HepG2 (cell line): ENCODE measurements at regions not wholly inside any gene's neighbourhood (a gene's known extent, or its start where the extent isn't known, plus 50 kb on each side); places are given as distances from the start of the nearest gene placed in this dataset.

Source experiments
- MZF1 ChIP-seq: sonication (generic); formaldehyde crosslinking; IDR thresholded peaks from 2 replicates; pipeline ENCODE4 v1.8.1; 2023; ENCODE audit warnings: mild to moderate bottlenecking, missing genetic modification reagents, borderline replicate concordance
- ZEB1 ChIP-seq: IDR thresholded peaks from 2 replicates; pipeline ENCODE4 v1.6.1; 2012; ENCODE audit warnings: mild to moderate bottlenecking, low read depth, inconsistent platforms; ENCODE audit not compliant: insufficient replicate concordance
- ZFX ChIP-seq: sonication (generic); formaldehyde crosslinking; IDR thresholded peaks from 2 replicates; pipeline ENCODE4 v1.4.0; 2020; ENCODE audit warnings: mild to moderate bottlenecking, low read depth, missing genetic modification reagents, moderate library complexity
- ZNF121 ChIP-seq: sonication (generic); formaldehyde crosslinking; IDR thresholded peaks from 2 replicates; pipeline ENCODE4 v1.5.0; 2020; ENCODE audit warnings: mild to moderate bottlenecking, missing genetic modification reagents
- ZNF33B ChIP-seq: sonication (generic); formaldehyde crosslinking; IDR thresholded peaks from 2 replicates; pipeline ENCODE4 v1.5.1; 2020; ENCODE audit warnings: mild to moderate bottlenecking, missing genetic modification reagents
- ZNF563 ChIP-seq: sonication (generic); formaldehyde crosslinking; IDR thresholded peaks from 2 replicates; pipeline ENCODE4 v1.8.0; 2022; ENCODE audit warnings: mild to moderate bottlenecking, moderate library complexity, missing genetic modification reagents
- ZNF567 ChIP-seq: sonication (generic); formaldehyde crosslinking; IDR thresholded peaks from 2 replicates; pipeline ENCODE4 v1.8.1; 2023; ENCODE audit warnings: mild to moderate bottlenecking, missing genetic modification reagents, borderline replicate concordance
- ZNF749 ChIP-seq: sonication (generic); formaldehyde crosslinking; IDR thresholded peaks from 2 replicates; pipeline ENCODE4 v1.8.0; 2022; ENCODE audit warnings: mild to moderate bottlenecking, missing genetic modification reagents, moderate library complexity, borderline replicate concordance
- ZNF782 ChIP-seq: sonication (generic); formaldehyde crosslinking; IDR thresholded peaks from 2 replicates; pipeline ENCODE4 v1.4.0; 2020; ENCODE audit warnings: missing genetic modification reagents, mild to moderate bottlenecking, borderline replicate concordance
- TF ChIP-seq, protein P1 (sequence below): sonication (generic); formaldehyde crosslinking; IDR thresholded peaks from 2 replicates; pipeline ENCODE4 v1.5.1; 2020; ENCODE audit warnings: missing genetic modification reagents, mild to moderate bottlenecking, borderline replicate concordance
- TF ChIP-seq, protein P2 (sequence below): fragments of 450-650 bp; IDR thresholded peaks from 2 replicates; pipeline ENCODE4 v1.6.1; 2017; ENCODE audit warnings: mild to moderate bottlenecking
- TF ChIP-seq, protein P3 (sequence below): sonication (generic); formaldehyde crosslinking; IDR thresholded peaks from 2 replicates; pipeline ENCODE4 v1.4.0; 2020; ENCODE audit warnings: missing genetic modification reagents
- TF ChIP-seq, protein P4 (sequence below): sonication (generic); formaldehyde crosslinking; IDR thresholded peaks from 2 replicates; pipeline ENCODE4 v1.8.1; 2022; ENCODE audit warnings: mild to moderate bottlenecking, missing genetic modification reagents
- TF ChIP-seq, protein P5 (sequence below): sonication (generic); formaldehyde crosslinking; IDR thresholded peaks from 2 replicates; pipeline ENCODE4 v1.4.0; 2020; ENCODE audit warnings: mild to moderate bottlenecking, missing genetic modification reagents

DNA sequence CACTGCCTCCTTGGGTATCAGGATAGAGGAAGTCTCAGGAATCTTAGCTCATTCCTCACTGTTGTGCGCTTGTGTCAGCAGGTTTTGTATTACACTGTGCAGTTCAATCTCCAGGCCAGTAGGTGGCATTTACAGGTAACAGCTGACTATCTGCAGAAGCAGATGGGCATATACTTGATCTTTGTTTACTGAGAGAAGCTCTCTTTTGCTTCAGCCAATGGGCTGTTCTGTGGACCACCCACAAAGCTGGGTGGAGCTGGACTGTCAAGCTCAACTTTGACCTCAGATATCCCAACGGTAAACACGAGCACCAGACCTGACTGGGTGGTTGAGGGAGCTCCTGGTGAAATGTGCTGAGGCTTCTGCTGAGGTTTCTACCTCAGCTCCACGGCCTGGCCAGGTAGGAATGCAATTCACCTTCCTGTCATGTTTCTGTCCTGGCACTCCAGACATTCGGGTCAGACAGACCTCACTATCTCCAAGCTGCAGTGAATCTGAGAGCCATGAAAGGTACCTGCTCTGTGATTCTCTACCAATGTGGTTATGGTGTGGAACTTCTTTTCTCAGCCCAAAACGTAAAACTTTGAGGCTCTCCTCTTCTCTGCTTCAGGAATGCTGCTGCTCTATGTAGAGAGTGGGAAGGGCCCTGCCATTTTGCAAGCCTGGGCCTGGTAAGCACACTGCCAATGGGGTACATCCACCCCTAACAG lies 167.9 kb upstream of the ACTBL2 start (continued):
- TF ChIP-seq ZNF782 (no peak), ZNF567 (CRISPR knock-in tag) (0 out of 2 replicates have a peak, but pooled peaks have one; percentile 11), ZNF33B (no peak), ZFX (CRISPR knock-in tag) (peak; percentile 37), ZNF121 (no peak), ZNF749 (CRISPR knock-in tag) (peak; percentile 63; the same call in 1 of the 2 replicates), ZNF563 (CRISPR knock-in tag) (no peak), ZEB1 (peak; percentile 82), MZF1 (CRISPR knock-in tag) (no peak)
- TF ChIP-seq, protein P1, sequence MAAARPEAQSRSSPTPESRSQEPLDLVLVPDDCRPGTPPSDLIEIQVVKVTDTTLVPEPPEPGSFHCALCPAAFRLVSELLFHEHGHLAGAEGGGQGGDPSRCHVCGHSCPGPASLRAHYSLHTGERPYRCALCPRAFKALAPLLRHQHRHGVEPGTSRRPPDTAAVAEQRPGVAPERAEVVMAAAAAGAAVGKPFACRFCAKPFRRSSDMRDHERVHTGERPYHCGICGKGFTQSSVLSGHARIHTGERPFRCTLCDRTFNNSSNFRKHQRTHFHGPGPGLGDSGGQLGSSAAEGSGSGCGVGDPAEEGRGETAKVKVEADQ: no peak
- TF ChIP-seq, protein P2, sequence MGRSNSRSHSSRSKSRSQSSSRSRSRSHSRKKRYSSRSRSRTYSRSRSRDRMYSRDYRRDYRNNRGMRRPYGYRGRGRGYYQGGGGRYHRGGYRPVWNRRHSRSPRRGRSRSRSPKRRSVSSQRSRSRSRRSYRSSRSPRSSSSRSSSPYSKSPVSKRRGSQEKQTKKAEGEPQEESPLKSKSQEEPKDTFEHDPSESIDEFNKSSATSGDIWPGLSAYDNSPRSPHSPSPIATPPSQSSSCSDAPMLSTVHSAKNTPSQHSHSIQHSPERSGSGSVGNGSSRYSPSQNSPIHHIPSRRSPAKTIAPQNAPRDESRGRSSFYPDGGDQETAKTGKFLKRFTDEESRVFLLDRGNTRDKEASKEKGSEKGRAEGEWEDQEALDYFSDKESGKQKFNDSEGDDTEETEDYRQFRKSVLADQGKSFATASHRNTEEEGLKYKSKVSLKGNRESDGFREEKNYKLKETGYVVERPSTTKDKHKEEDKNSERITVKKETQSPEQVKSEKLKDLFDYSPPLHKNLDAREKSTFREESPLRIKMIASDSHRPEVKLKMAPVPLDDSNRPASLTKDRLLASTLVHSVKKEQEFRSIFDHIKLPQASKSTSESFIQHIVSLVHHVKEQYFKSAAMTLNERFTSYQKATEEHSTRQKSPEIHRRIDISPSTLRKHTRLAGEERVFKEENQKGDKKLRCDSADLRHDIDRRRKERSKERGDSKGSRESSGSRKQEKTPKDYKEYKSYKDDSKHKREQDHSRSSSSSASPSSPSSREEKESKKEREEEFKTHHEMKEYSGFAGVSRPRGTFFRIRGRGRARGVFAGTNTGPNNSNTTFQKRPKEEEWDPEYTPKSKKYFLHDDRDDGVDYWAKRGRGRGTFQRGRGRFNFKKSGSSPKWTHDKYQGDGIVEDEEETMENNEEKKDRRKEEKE: no peak
- TF ChIP-seq, protein P3, sequence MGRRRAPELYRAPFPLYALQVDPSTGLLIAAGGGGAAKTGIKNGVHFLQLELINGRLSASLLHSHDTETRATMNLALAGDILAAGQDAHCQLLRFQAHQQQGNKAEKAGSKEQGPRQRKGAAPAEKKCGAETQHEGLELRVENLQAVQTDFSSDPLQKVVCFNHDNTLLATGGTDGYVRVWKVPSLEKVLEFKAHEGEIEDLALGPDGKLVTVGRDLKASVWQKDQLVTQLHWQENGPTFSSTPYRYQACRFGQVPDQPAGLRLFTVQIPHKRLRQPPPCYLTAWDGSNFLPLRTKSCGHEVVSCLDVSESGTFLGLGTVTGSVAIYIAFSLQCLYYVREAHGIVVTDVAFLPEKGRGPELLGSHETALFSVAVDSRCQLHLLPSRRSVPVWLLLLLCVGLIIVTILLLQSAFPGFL: no peak
- TF ChIP-seq, protein P4, sequence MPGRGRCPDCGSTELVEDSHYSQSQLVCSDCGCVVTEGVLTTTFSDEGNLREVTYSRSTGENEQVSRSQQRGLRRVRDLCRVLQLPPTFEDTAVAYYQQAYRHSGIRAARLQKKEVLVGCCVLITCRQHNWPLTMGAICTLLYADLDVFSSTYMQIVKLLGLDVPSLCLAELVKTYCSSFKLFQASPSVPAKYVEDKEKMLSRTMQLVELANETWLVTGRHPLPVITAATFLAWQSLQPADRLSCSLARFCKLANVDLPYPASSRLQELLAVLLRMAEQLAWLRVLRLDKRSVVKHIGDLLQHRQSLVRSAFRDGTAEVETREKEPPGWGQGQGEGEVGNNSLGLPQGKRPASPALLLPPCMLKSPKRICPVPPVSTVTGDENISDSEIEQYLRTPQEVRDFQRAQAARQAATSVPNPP (CRISPR knock-in tag): no peak
- TF ChIP-seq, protein P5, sequence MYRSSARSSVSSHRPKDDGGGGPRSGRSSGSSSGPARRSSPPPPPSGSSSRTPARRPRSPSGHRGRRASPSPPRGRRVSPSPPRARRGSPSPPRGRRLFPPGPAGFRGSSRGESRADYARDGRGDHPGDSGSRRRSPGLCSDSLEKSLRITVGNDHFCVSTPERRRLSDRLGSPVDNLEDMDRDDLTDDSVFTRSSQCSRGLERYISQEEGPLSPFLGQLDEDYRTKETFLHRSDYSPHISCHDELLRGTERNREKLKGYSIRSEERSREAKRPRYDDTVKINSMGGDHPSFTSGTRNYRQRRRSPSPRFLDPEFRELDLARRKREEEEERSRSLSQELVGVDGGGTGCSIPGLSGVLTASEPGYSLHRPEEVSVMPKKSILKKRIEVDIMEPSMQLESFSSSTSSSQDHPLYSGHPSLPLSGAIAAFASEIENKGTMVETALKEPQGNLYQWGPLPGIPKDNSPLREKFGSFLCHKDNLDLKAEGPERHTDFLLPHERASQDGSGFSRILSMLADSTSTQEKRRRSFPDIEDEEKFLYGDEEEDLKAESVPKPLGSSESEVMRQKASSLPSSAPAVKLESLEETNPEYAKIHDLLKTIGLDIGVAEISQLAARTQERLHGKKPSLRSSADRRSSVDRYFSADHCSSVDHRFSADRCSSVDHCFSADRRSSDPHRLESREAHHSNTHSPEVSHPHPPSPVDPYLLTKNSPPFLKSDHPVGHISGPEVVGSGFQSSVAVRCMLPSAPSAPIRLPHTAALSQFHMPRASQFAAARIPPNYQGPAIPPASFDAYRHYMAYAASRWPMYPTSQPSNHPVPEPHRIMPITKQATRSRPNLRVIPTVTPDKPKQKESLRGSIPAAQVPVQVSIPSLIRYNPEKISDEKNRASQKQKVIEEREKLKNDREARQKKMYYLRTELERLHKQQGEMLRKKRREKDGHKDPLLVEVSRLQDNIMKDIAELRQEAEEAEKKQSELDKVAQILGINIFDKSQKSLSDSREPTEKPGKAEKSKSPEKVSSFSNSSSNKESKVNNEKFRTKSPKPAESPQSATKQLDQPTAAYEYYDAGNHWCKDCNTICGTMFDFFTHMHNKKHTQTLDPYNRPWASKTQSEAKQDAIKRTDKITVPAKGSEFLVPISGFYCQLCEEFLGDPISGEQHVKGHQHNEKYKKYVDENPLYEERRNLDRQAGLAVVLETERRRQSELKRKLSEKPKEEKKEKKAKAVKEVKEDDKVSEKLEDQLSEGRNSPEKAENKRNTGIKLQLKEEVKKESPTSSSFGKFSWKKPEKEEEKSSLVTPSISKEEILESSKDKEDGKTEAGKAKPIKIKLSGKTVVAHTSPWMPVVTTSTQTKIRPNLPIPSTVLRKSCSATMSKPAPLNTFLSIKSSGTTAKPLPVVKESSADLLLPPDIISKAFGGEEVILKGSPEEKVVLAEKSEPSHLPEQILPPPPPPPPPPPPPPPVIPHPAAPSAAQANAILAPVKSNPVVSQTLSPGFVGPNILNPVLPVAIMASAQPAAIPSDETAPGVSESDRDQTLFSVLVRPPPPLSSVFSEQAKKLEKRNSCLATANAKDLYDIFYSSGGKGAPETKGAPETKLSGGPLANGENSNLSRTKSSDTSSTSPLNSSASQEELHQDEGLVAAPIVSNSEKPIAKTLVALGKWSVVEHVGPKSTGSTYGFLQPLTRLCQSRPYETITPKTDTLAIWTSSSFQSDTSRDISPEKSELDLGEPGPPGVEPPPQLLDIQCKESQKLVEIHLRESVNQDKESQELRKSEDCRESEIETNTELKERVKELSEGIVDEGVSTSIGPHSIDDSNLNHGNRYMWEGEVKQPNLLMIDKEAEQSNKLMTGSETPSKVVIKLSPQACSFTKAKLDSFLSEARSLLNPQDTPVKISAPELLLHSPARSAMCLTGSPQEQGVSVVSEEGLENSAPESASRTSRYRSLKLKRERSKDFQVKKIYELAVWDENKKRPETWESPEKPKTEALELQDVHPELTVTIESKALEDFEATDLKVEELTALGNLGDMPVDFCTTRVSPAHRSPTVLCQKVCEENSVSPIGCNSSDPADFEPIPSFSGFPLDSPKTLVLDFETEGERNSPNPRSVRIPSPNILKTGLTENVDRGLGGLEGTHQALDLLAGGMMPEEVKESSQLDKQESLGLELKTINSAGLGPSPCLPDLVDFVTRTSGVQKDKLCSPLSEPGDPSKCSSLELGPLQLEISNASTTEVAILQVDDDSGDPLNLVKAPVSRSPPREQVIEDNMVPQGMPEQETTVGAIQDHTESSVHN (CRISPR knock-in tag): no peak
